Lung (tissue), 11 donors: ENCODE measurements at regions not wholly inside any gene's neighbourhood (a gene's known extent, or its start where the extent isn't known, plus 50 kb on each side); places are given as distances from the start of the nearest gene placed in this dataset.

Experiments
- ATAC-seq: fragments of 200-7000 bp; cut with Tn5 transposase; one replicate; pipeline ENCODE4 v1.9.1; 2020; ENCODE audit warnings: moderate number of reproducible peaks; ENCODE audit not compliant: insufficient read depth, low FRiP score
- DNase-seq, 3 donors: peaks; one replicate each; pipeline ENCODE4 v3.0.0-alpha.2; 2013 to 2017
- H3K27ac ChIP-seq, 2 donors: one replicate each; pipeline ENCODE4 v1.5.1; 2013; ENCODE audit warnings: mild to moderate bottlenecking in 2 of 2, moderate library complexity in 2 of 2, control low read depth in 1 of 2, inconsistent platforms in 1 of 2, low read depth in 1 of 2, low read length in 1 of 2
- H3K27me3 ChIP-seq, 3 donors: one replicate each; pipeline ENCODE4 v1.5.1; 2013; ENCODE audit warnings: low read length in 2 of 3; ENCODE audit not compliant: control insufficient read depth in 3 of 3, insufficient read depth in 3 of 3
- H3K36me3 ChIP-seq, 4 donors: one replicate each; pipeline ENCODE4 v1.5.1; 2013; ENCODE audit warnings: low read length in 4 of 4, mild to moderate bottlenecking in 1 of 4, moderate library complexity in 1 of 4; ENCODE audit not compliant: control insufficient read depth in 4 of 4, insufficient read depth in 4 of 4
- H3K4me1 ChIP-seq, 5 donors: one replicate each; pipeline ENCODE4 v1.5.1; 2013; ENCODE audit warnings: low read length in 5 of 5, mild to moderate bottlenecking in 2 of 5, moderate library complexity in 1 of 5; ENCODE audit not compliant: control insufficient read depth in 5 of 5, insufficient read depth in 5 of 5
- H3K4me3 ChIP-seq: one replicate; pipeline ENCODE4 v1.5.1; 2013; ENCODE audit warnings: mild to moderate bottlenecking, control low read depth, moderate library complexity
- H3K9ac ChIP-seq, 2 donors: one replicate each; pipeline ENCODE4 v1.5.1; 2013; ENCODE audit warnings: low read length in 2 of 2, control low read depth in 1 of 2; ENCODE audit not compliant: insufficient read depth in 1 of 2
- H3K9me3 ChIP-seq, 4 donors: one replicate each; pipeline ENCODE4 v1.5.1; 2013; ENCODE audit warnings: low read length in 3 of 4, mild to moderate bottlenecking in 1 of 4, moderate library complexity in 1 of 4; ENCODE audit not compliant: control insufficient read depth in 4 of 4, insufficient read depth in 3 of 4
- CTCF ChIP-seq: IDR thresholded peaks from 2 replicates; pipeline ENCODE4 v1.5.1; 2012; ENCODE audit warnings: mild to moderate bottlenecking; ENCODE audit errors: control extremely low read depth, extremely low read depth
- WGBS, 2 donors: extraction: QIAGEN DNeasy Blood & Tissue Kit; methylation state at CpG; one replicate each; pipeline ENCODE4 v1.1.7; 2013; 5-methylcytosine and 5-hydroxymethylcytosine counted together
- donor health status: control.
- donor health status: control.
- donor health status: Bipolar disorder and iron deficiency.
- donor health status: healthy.
- donor health status: DM: yes; HTN: yes; CAD: no.

- H3K9me3 ChIP-seq, result no peaks in the 10 kb centered on the region
- whole genome bisulfite sequencing, 2 donors, result 89 to 91% methylated on average over 6 of the region's 6 CpGs
- no peak overlapping the region for H3K4me3 ChIP-seq
- no peak overlapping the region for H3K27ac ChIP-seq
- no peaks in the 10 kb centered on the region for H3K36me3 ChIP-seq
- DNase-seq, result no peak
- no peaks in the 10 kb centered on the region for H3K27me3 ChIP-seq
- no peak for TF ChIP-seq CTCF
- peaks cover 0 to 21% (median 5%) of the 10 kb centered on the region in 5 donors for H3K4me1 ChIP-seq
- no peak for ATAC-seq
- no peak overlapping the region for H3K9ac ChIP-seq
Observed at GRCh38 chr2:189258616-189259365, 79.2 kb upstream of the COL5A2 start.

GRCh38 chr2:189260361-189260814 is 80.8 kb upstream of the COL5A2 start:
- H3K9me3 ChIP-seq, result no peaks in the 10 kb centered on the region
- no peak for TF ChIP-seq CTCF
- ATAC-seq, result no peak

GRCh38 chr2:189261431-189261841 is 81.9 kb upstream of the COL5A2 start:
- WGBS, 2 donors, result 47 to 69% methylated on average over 2 of the region's 2 CpGs
- Histone ChIP-seq H3K4me3 (no peak overlapping the region), H3K9me3 (peaks cover 0 to 8% (median 0%) of the 10 kb centered on the region in 4 donors), H3K4me1 (peaks cover 0 to 10% (median 0%) of the 10 kb centered on the region in 5 donors), H3K27ac (no peak overlapping the region), H3K36me3 (no peaks in the 10 kb centered on the region), H3K9ac (no peak overlapping the region), H3K27me3 (no peaks in the 10 kb centered on the region)
- ATAC-seq, result no peak
- TF ChIP-seq CTCF, result no peak
- DNase-seq, result peak; percentile 14 to 73 (median 64)

More at GRCh38 chr2:189260361-189260814, 80.8 kb upstream of the COL5A2 start:
- H3K27ac ChIP-seq, result no peak overlapping the region
- H3K9ac ChIP-seq, result no peak overlapping the region
- no peak for DNase-seq
- H3K36me3 ChIP-seq, result no peaks in the 10 kb centered on the region
- no peaks in the 10 kb centered on the region for H3K27me3 ChIP-seq
- WGBS, 2 donors, result 57 to 74% methylated on average over 3 of the region's 3 CpGs
- no peak overlapping the region for H3K4me3 ChIP-seq
- peaks cover 0 to 10% (median 0%) of the 10 kb centered on the region in 5 donors for H3K4me1 ChIP-seq
